Mesendoderm (in vitro differentiated cells): ENCODE measurements at regions not wholly inside any gene's neighbourhood (a gene's known extent, or its start where the extent isn't known, plus 50 kb on each side); places are given as distances from the start of the nearest gene placed in this dataset.

Experiments used
- DNase-seq: peaks from one replicate; pipeline ENCODE4 v3.0.0; 2013
- H2AK5ac ChIP-seq: 2 replicates; pipeline ENCODE4 v1.6.1; 2013; ENCODE audit warnings: low read length, inconsistent platforms
- H2BK120ac ChIP-seq: 2 replicates; pipeline ENCODE4 v1.6.1; 2013; ENCODE audit warnings: low read depth, mild to moderate bottlenecking, low read length, moderate library complexity, mixed read lengths
- H2BK15ac ChIP-seq: replicated peaks from 2 replicates; pipeline ENCODE4 v1.6.1; 2013; ENCODE audit warnings: low read depth, mild to moderate bottlenecking, moderate library complexity
- H2BK5ac ChIP-seq: 2 replicates; pipeline ENCODE4 v1.6.1; 2013; ENCODE audit warnings: low read length, inconsistent platforms
- H3K18ac ChIP-seq: 2 replicates; pipeline ENCODE4 v1.6.1; 2013; ENCODE audit warnings: mild to moderate bottlenecking, low read length, mixed read lengths
- H3K23ac ChIP-seq: one replicate; pipeline ENCODE4 v1.6.1; 2013; ENCODE audit warnings: low read length
- H3K27ac ChIP-seq: 2 replicates; pipeline ENCODE4 v1.5.1; 2013; ENCODE audit warnings: low read depth, mild to moderate bottlenecking, inconsistent platforms, low read length, moderate library complexity
- H3K27me3 ChIP-seq: 2 replicates; pipeline ENCODE4 v1.6.1; 2013; ENCODE audit warnings: low read length, control low read depth, mild to moderate bottlenecking, inconsistent platforms; ENCODE audit not compliant: insufficient read depth, poor library complexity
- H3K36me3 ChIP-seq: 2 replicates; pipeline ENCODE4 v1.6.1; 2013; ENCODE audit warnings: low read length, inconsistent platforms; ENCODE audit not compliant: control insufficient read depth, insufficient read depth
- H3K4ac ChIP-seq: one replicate; pipeline ENCODE4 v1.6.1; 2013; ENCODE audit warnings: low read depth, mild to moderate bottlenecking, low read length, moderate library complexity
- H3K4me1 ChIP-seq: 2 replicates; pipeline ENCODE4 v1.6.1; 2013; ENCODE audit warnings: low read depth, low read length, inconsistent platforms; ENCODE audit not compliant: control insufficient read depth
- H3K4me2 ChIP-seq: 2 replicates; pipeline ENCODE4 v1.6.1; 2013; ENCODE audit warnings: low read length
- H3K4me3 ChIP-seq: 2 replicates; pipeline ENCODE4 v1.5.1; 2013; ENCODE audit warnings: mild to moderate bottlenecking, low read length
- H3K56ac ChIP-seq: one replicate; pipeline ENCODE4 v1.6.1; 2013; ENCODE audit warnings: low read length
- H3K79me1 ChIP-seq: 2 replicates; pipeline ENCODE4 v1.6.1; 2013; ENCODE audit warnings: low read length, inconsistent platforms
- H3K79me2 ChIP-seq: 2 replicates; pipeline ENCODE4 v1.6.1; 2013; ENCODE audit warnings: mild to moderate bottlenecking, low read length; ENCODE audit not compliant: control insufficient read depth, insufficient read depth
- H3K9ac ChIP-seq: 2 replicates; pipeline ENCODE4 v1.6.1; 2013; ENCODE audit warnings: low read length, inconsistent platforms
- H4K5ac ChIP-seq: one replicate; pipeline ENCODE4 v1.6.1; 2013; ENCODE audit warnings: low read length
- H4K8ac ChIP-seq: one replicate; pipeline ENCODE4 v1.6.1; 2013; ENCODE audit warnings: low read depth, mild to moderate bottlenecking, control low read depth, low read length, moderate library complexity
- WGBS: extraction: QIAGEN DNeasy Blood & Tissue Kit; methylation state at CpG from one replicate; pipeline ENCODE4 v1.1.7; 2013; ENCODE audit warnings: low lambda C conversion rate, missing lambda C conversion rate; ENCODE audit not compliant: insufficient coverage; ENCODE audit errors: extremely low coverage; 5-methylcytosine and 5-hydroxymethylcytosine counted together

DNA sequence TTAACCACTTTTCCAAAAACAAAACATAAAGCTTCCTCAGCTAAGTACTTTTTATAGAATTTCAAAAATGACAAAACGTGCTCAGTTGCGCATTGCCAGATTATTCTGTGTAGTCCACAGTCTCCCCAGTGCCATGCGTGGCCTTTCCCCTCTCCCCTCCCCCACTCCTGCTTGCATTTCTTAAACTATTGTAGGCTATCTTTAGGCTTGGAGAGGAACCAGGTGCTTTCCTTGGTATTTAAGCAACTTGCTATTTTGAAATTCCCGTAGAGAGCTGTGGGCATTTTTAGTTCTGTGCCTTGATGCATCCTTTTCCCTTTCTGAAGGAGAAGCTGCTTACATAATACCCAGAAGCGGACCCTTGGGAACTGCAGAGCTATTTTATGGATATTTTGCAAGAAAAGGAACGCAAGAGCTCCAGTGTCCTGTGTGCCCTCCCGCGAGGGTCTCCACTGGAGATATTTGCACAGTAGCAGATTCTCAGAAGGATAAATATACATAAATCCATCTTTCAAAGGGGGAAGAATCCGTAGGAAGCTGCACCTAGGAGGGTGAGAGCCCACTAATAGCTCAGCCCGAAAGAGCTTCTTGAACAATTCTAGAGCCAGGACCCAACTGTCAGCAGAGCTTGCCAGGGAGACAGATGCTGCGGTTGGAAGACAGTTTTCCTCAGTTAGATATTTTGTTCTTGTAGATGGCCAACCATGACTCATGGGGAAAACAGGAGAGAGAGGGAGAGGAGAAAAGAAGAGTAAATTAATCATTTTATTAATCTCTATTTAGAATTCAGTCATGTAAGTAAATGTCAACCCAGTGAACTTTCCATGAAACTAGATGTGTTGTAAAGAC lies 1298.3 kb upstream of the WWC1 start:
- no peak overlapping the region for H3K9ac ChIP-seq
- no peak overlapping the region for H4K8ac ChIP-seq
- H3K36me3 ChIP-seq: no peaks in the 10 kb centered on the region
- no peaks in the 10 kb centered on the region for H3K79me2 ChIP-seq
- H3K4me2 ChIP-seq: no peak overlapping the region
- no peaks in the 10 kb centered on the region for H3K79me1 ChIP-seq
- H3K23ac ChIP-seq: no peak overlapping the region
- peaks cover 5% of the 10 kb centered on the region for H3K4me1 ChIP-seq
- H3K4ac ChIP-seq: peak overlapping the region; percentile 31
- H3K18ac ChIP-seq: no peak overlapping the region
- no peak overlapping the region for H2BK120ac ChIP-seq
- H2BK5ac ChIP-seq: no peak overlapping the region
- H3K27me3 ChIP-seq: no peaks in the 10 kb centered on the region
- no peak overlapping the region for H4K5ac ChIP-seq
- H3K4me3 ChIP-seq: no peak overlapping the region
- WGBS: no CpG with 5 or more reads among the region's 11 CpGs
- DNase-seq: peak; percentile 8
- H2BK15ac ChIP-seq: no peak overlapping the region
- H3K27ac ChIP-seq: no peak overlapping the region
- no peak overlapping the region for H3K56ac ChIP-seq
- H2AK5ac ChIP-seq: no peak overlapping the region

DNA sequence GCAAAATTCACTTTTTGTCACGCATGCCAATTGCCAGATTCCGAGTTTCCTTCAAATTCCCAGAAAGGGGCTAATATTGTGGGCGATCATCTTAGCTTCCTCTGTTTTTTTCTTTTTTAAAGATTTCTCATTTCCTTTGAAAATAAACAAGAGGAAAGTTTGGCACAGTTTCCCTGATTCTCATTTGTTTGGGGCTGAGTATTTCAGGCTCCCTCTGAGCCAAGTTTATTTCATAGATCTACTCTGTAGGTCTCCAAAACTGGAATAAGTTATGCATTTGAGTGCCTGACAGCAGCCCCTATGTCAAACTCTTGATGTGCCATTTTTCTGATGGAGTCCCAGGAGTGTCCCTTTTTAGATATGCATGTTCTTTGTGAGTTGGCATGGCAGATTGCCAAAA lies 1297.2 kb upstream of the WWC1 start:
- no peak for DNase-seq
- H2BK120ac ChIP-seq: no peak overlapping the region
- no peak overlapping the region for H4K8ac ChIP-seq
- no peak overlapping the region for H3K4me3 ChIP-seq
- H2BK5ac ChIP-seq: no peak overlapping the region
- no peak overlapping the region for H3K4me2 ChIP-seq
- H3K9ac ChIP-seq: no peak overlapping the region
- H3K36me3 ChIP-seq: no peaks in the 10 kb centered on the region
- H2AK5ac ChIP-seq: no peak overlapping the region
- no peak overlapping the region for H2BK15ac ChIP-seq
- H3K56ac ChIP-seq: no peak overlapping the region
- H4K5ac ChIP-seq: no peak overlapping the region
- no CpG with 5 or more reads among the region's 3 CpGs for WGBS
- no peak overlapping the region for H3K23ac ChIP-seq
- H3K18ac ChIP-seq: no peak overlapping the region
- H3K27me3 ChIP-seq: no peaks in the 10 kb centered on the region
- no peaks in the 10 kb centered on the region for H3K79me1 ChIP-seq
- H3K4me1 ChIP-seq: peaks cover 5% of the 10 kb centered on the region
- no peak overlapping the region for H3K4ac ChIP-seq
- H3K79me2 ChIP-seq: no peaks in the 10 kb centered on the region
- no peak overlapping the region for H3K27ac ChIP-seq

GRCh38 chr5:167001246-167001645 lies 1290.2 kb upstream of the WWC1 start:
- Histone ChIP-seq H4K8ac (no peak overlapping the region), H2BK15ac (no peak overlapping the region), H3K4ac (no peak overlapping the region), H3K79me1 (no peaks in the 10 kb centered on the region), H2BK120ac (no peak overlapping the region), H3K27ac (no peak overlapping the region), H2BK5ac (no peak overlapping the region), H3K79me2 (no peaks in the 10 kb centered on the region), H3K18ac (no peak overlapping the region), H3K23ac (no peak overlapping the region), H3K4me3 (no peak overlapping the region), H2AK5ac (no peak overlapping the region), H3K9ac (no peak overlapping the region), H3K4me2 (no peak overlapping the region), H3K4me1 (no peaks in the 10 kb centered on the region), H3K27me3 (no peaks in the 10 kb centered on the region), H4K5ac (no peak overlapping the region), H3K56ac (no peak overlapping the region), H3K36me3 (no peaks in the 10 kb centered on the region)
- WGBS: no CpG with 5 or more reads among the region's 3 CpGs
- DNase-seq: no peak

- Histone ChIP-seq H2BK5ac (no peak overlapping the region), H3K18ac (no peak overlapping the region), H2BK120ac (no peak overlapping the region), H3K27ac (no peak overlapping the region), H3K36me3 (no peaks in the 10 kb centered on the region), H3K23ac (no peak overlapping the region), H3K79me2 (no peaks in the 10 kb centered on the region), H3K4me2 (no peak overlapping the region), H3K27me3 (no peaks in the 10 kb centered on the region), H3K9ac (no peak overlapping the region), H2AK5ac (no peak overlapping the region), H4K8ac (no peak overlapping the region), H4K5ac (no peak overlapping the region), H3K4me1 (no peaks in the 10 kb centered on the region), H3K4ac (no peak overlapping the region), H2BK15ac (no peak overlapping the region), H3K79me1 (no peaks in the 10 kb centered on the region), H3K56ac (no peak overlapping the region), H3K4me3 (no peak overlapping the region)
- no CpG with 5 or more reads among the region's 10 CpGs for WGBS
- DNase-seq: no peak
Observed at GRCh38 chr5:167008705-167009104, 1282.7 kb upstream of the WWC1 start.

DNA sequence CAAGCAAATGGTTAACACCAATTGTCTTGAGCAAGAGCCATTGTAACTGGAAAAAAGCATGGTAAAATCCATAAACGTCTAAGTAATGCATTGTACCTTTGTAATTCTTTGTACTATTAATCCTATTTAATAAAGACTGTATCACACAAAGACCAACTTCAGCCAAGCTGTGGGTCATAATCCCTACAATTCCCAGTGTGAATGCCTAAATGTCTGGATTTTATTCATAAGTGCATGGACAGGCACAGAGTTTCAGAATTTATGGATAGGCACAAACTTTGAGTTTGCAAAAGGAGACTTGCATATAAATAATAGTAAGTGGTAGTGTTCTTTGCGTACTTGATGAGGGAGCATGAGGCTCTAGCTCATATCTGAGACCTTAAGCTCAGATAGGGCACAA lies 1280.2 kb upstream of the WWC1 start:
- H4K8ac ChIP-seq: no peak overlapping the region
- no CpG with 5 or more reads among the region's 2 CpGs for WGBS
- no peak overlapping the region for H2BK120ac ChIP-seq
- H3K79me2 ChIP-seq: no peaks in the 10 kb centered on the region
- no peak overlapping the region for H2BK5ac ChIP-seq
- H2BK15ac ChIP-seq: no peak overlapping the region
- no peak overlapping the region for H3K18ac ChIP-seq
- no peak for DNase-seq
- H3K4me2 ChIP-seq: no peak overlapping the region
- no peak overlapping the region for H3K4ac ChIP-seq
- no peaks in the 10 kb centered on the region for H3K4me1 ChIP-seq
- H3K27ac ChIP-seq: no peak overlapping the region
- no peak overlapping the region for H3K23ac ChIP-seq
- H2AK5ac ChIP-seq: no peak overlapping the region
- H4K5ac ChIP-seq: no peak overlapping the region
- no peaks in the 10 kb centered on the region for H3K36me3 ChIP-seq
- no peak overlapping the region for H3K9ac ChIP-seq
- H3K79me1 ChIP-seq: no peaks in the 10 kb centered on the region
- no peak overlapping the region for H3K4me3 ChIP-seq
- H3K56ac ChIP-seq: no peak overlapping the region
- no peaks in the 10 kb centered on the region for H3K27me3 ChIP-seq
